Adrenal gland (tissue), 9 donors: ENCODE measurements at regions not wholly inside any gene's neighbourhood (a gene's known extent, or its start where the extent isn't known, plus 50 kb on each side); places are given as distances from the start of the nearest gene placed in this dataset.

ENCODE experiments used
- DNase-seq, 7 donors: peaks; one replicate each; pipeline ENCODE4 v3.0.0-alpha.2; 2019 to 2020
- H3K27ac ChIP-seq, 5 donors: fragments of 200-600 bp; sonication (generic) in 4 of 5; 1 replicate in 3 of 5; 2 replicates in 2 of 5; pipeline versions ENCODE4 v1.5.1 to v1.8.0; 2016 to 2020; ENCODE audit warnings: mild to moderate bottlenecking in 1 of 5
- H3K27me3 ChIP-seq: fragments of 200-600 bp; 2 replicates; pipeline ENCODE4 v1.8.0; 2021
- H3K36me3 ChIP-seq, 2 donors: fragments of 200-600 bp; replicated peaks in 1 of 2; 1 replicate in 1 of 2; 2 replicates in 1 of 2; pipeline versions ENCODE4 v1.5.1 to v1.8.0; 2018 to 2022
- H3K4me1 ChIP-seq, 2 donors: fragments of 200-600 bp; replicated peaks in 1 of 2; 1 replicate in 1 of 2; 2 replicates in 1 of 2; pipeline versions ENCODE4 v1.5.1 to v1.8.0; 2018 to 2021
- H3K4me3 ChIP-seq, 4 donors: fragments of 200-600 bp; sonication (generic) in 3 of 4; one replicate each; pipeline ENCODE4 v1.5.1; 2016 to 2018
- H3K9me3 ChIP-seq, 3 donors: fragments of 200-600 bp; sonication (generic) in 1 of 3; replicated peaks in 1 of 3; 1 replicate in 2 of 3; 2 replicates in 1 of 3; pipeline versions ENCODE4 v1.5.1 to v1.8.0; 2016 to 2021
- CTCF ChIP-seq, 6 experiments: fragments of 450-650 bp in 4 of 6; fragments of 200-600 bp in 2 of 6; sonication (generic) in 1 of 6; IDR thresholded peaks; 1 replicate in 5 of 6; 2 replicates in 1 of 6; pipeline versions ENCODE4 v1.5.1 to v1.8.0; 2016 to 2021; ENCODE audit warnings: antibody characterized with exemption in 6 of 6, mild to moderate bottlenecking in 2 of 6, moderate library complexity in 1 of 6
- POLR2A ChIP-seq, 2 donors: fragments of 450-650 bp; IDR thresholded peaks; one replicate each; pipeline ENCODE4 v1.6.1; 2017; ENCODE audit warnings: antibody characterized with exemption in 2 of 2, mild to moderate bottlenecking in 2 of 2, moderate library complexity in 1 of 2
- WGBS, 4 donors: extraction: QIAGEN DNeasy Blood & Tissue Kit in 2 of 4; methylation state at CpG; one replicate each; pipeline versions ENCODE4 v1.1.5 to v1.1.7; 2013 to 2017; 5-methylcytosine and 5-hydroxymethylcytosine counted together
- intact Hi-C, 2 donors: fragments of 100-400 bp; cut with DNase I; formaldehyde crosslinking; loops; one replicate each; pipeline versions ENCODE4 v1.14.1 to v1.15.0; 2022 to 2023
- donor health status: healthy with polysubstance abuse.
- donor health status: Bipolar disorder and iron deficiency.
- donor health status: DM: yes; HTN: yes; CAD: no.
- donor health status: DM: no; HTN: no; CAD: no.
- donor health status: DM: no; HTN: no; CAD: no.

- DNase-seq: no peak
- H3K27me3 ChIP-seq: no peaks in the 10 kb centered on the region
- H3K36me3 ChIP-seq: no peaks in the 10 kb centered on the region
- no peaks in the 10 kb centered on the region for H3K9me3 ChIP-seq
- no peak overlapping the region for H3K27ac ChIP-seq
- H3K4me1 ChIP-seq: no peaks in the 10 kb centered on the region
- intact Hi-C loops: no loop called here
- no peak overlapping the region for H3K4me3 ChIP-seq
- 47 to 69% (median 52%) methylated on average over 2 of the region's 2 CpGs for WGBS, 4 donors
- TF ChIP-seq CTCF (IDR thresholded peaks at IDR 0.05) (no peak), POLR2A (IDR thresholded peaks at IDR 0.05) (no peak)
These were observed 159.7 kb upstream of the MCHR2 start for GRCh38 chr6:100153636-100154275.

GRCh38 chr6:100152201-100152600 lies 158.2 kb upstream of the MCHR2 start:
- intact Hi-C loops: no loop called here
- H3K27ac ChIP-seq: no peak overlapping the region
- no peak for DNase-seq
- no peaks in the 10 kb centered on the region for H3K4me1 ChIP-seq
- no peaks in the 10 kb centered on the region for H3K36me3 ChIP-seq
- TF ChIP-seq POLR2A (IDR thresholded peaks at IDR 0.05) (no peak), CTCF (IDR thresholded peaks at IDR 0.05) (no peak)
- H3K27me3 ChIP-seq: no peaks in the 10 kb centered on the region
- H3K9me3 ChIP-seq: no peaks in the 10 kb centered on the region
- WGBS, 4 donors: 59 to 92% (median 72%) methylated on average over 1 of the region's 1 CpG
- no peak overlapping the region for H3K4me3 ChIP-seq

GRCh38 chr6:100144991-100145390 lies 151.0 kb upstream of the MCHR2 start:
- Histone ChIP-seq H3K4me1 (no peaks in the 10 kb centered on the region), H3K9me3 (no peaks in the 10 kb centered on the region), H3K27me3 (no peaks in the 10 kb centered on the region), H3K4me3 (no peak overlapping the region), H3K36me3 (no peaks in the 10 kb centered on the region), H3K27ac (no peak overlapping the region)
- DNase-seq: no peak
- WGBS, 4 donors: 66 to 78% (median 75%) methylated on average over 2 of the region's 2 CpGs
- TF ChIP-seq POLR2A (IDR thresholded peaks at IDR 0.05) (no peak), CTCF (IDR thresholded peaks at IDR 0.05) (no peak)
- intact Hi-C loops: no loop called here

GRCh38 chr6:100138346-100139022 lies 144.5 kb upstream of the MCHR2 start:
- TF ChIP-seq CTCF (IDR thresholded peaks at IDR 0.05) (no peak), POLR2A (IDR thresholded peaks at IDR 0.05) (no peak)
- WGBS, 4 donors: 66 to 86% (median 73%) methylated on average over 2 to 4 of the region's 4 CpGs

More at GRCh38 chr6:100138346-100139022, 144.5 kb upstream of the MCHR2 start:
- Histone ChIP-seq H3K9me3 (no peaks in the 10 kb centered on the region), H3K4me1 (no peaks in the 10 kb centered on the region), H3K4me3 (no peak overlapping the region), H3K27me3 (no peaks in the 10 kb centered on the region), H3K27ac (no peak overlapping the region), H3K36me3 (no peaks in the 10 kb centered on the region)
- intact Hi-C loops: no loop called here
- DNase-seq: no peak
